ENCODE measurements at regions not wholly inside any gene's neighbourhood (a gene's known extent, or its start where the extent isn't known, plus 50 kb on each side); places are given as distances from the start of the nearest gene placed in this dataset.
"Not testable (repeated sequence)": the region's sequence is repeated elsewhere in the genome, so short reads cannot be mapped to it uniquely, and the experiment has no call there.

DNA sequence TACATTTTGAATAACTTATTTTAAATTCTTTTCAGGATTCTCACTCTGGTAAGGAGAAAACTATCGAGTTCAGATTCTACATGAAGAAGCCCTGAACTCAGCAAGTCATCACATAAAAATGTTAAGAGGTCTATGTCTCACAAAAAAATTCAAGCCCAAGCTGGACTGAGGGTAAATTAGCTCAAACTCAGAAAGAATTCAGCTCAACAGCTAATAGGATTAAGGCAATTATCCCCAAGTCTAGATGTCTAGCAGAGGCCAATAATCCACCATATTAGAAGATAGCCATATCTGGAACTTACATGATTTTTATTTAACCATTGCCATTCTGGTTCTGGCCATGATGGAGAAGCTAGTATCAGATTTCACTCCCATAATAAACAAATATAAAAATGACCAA lies 909.7 kb downstream of the PLOD2 start:
- H3K9ac ChIP-seq (ENCODE audit: low read depth in 1 of 3, low read length in 3 of 3) = no peak overlapping the region
- H3K9me3 ChIP-seq (ENCODE audit: control insufficient read depth in 3 of 3, low read length in 3 of 3) = peaks cover 0 to 6% (median 4%) of the 10 kb centered on the region in 3 donors

DNA sequence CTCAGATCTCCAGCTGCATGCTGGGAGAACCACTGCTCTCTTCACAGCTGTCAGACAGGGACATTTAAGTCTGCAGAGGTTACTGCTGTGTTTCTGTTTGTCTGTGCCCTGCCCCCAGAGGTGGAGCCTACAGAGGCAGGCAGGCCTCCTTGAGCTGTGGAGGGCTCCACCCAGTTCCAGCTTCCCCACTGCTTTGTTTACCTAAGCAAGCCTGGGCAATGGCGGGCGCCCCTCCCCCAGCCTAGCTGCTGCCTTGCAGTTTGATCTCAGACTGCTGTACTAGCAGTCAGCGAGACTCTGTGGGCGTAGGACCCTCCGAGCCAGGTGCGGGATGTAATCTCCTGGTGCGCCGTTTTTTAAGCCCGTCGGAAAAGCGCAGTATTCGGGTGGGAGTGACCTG lies 903.0 kb downstream of the PLOD2 start:
- H3K9me3 ChIP-seq (ENCODE audit: control insufficient read depth in 3 of 3, low read length in 3 of 3); H3K4me1 ChIP-seq (ENCODE audit: control insufficient read depth in 3 of 3, insufficient read depth in 3 of 3, low read length in 3 of 3); H3K27ac ChIP-seq (ENCODE audit: low read depth, low read length); H3K27me3 ChIP-seq (ENCODE audit: control insufficient read depth in 3 of 3, insufficient read depth in 3 of 3, low read length in 3 of 3); H3K36me3 ChIP-seq (ENCODE audit: control insufficient read depth in 3 of 3, insufficient read depth in 3 of 3, low read length in 3 of 3); H3K9ac ChIP-seq (ENCODE audit: low read depth in 1 of 3, low read length in 3 of 3); H3K4me3 ChIP-seq (ENCODE audit: low read length in 3 of 3): not testable (repeated sequence)

More for the DNA sequence above, 909.7 kb downstream of the PLOD2 start:
- no peaks in the 10 kb centered on the region for H3K27me3 ChIP-seq (ENCODE audit: control insufficient read depth in 3 of 3, insufficient read depth in 3 of 3, low read length in 3 of 3)
- no peaks in the 10 kb centered on the region for H3K4me1 ChIP-seq (ENCODE audit: control insufficient read depth in 3 of 3, insufficient read depth in 3 of 3, low read length in 3 of 3)
- H3K36me3 ChIP-seq (ENCODE audit: control insufficient read depth in 3 of 3, insufficient read depth in 3 of 3, low read length in 3 of 3) = no peaks in the 10 kb centered on the region
- no peak overlapping the region for H3K4me3 ChIP-seq (ENCODE audit: low read length in 3 of 3)
- no peak overlapping the region for H3K27ac ChIP-seq (ENCODE audit: low read depth, low read length)

DNA sequence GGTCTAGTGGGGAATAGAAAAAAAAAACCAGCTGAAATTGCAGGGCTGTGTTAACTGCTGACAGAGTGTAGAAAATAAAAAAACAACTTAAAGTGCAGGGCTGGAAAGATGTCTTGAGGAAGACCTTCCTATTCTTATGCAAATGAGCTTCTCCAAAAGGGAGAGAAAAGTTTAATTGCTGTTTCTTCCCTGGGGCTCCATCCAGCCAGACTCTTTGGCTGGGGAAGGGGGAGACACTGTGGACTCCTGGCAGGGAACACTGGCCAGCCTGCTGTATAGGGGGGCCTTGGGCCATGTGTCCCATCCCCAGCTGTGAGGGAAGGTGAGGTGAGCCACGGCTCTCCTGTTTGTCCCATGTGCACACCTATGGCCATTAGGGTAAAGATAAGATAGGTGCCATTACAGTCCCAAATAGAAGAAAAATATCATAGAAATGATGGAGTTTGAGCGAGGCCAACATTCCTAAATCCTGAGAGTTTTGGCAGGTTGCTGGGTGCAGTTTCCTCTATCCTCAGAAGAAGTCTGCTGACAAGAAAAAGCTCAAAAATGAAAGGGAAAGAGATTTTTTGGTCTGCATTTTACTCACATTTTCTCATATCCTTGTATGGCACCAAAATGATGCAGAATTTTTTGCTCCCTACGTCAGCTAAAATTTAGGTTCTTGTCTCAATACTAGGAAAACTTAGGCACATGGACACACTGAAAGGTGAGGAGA lies 901.7 kb downstream of the PLOD2 start:
- H3K27ac ChIP-seq (ENCODE audit: low read depth, low read length) = no peak overlapping the region

DNA sequence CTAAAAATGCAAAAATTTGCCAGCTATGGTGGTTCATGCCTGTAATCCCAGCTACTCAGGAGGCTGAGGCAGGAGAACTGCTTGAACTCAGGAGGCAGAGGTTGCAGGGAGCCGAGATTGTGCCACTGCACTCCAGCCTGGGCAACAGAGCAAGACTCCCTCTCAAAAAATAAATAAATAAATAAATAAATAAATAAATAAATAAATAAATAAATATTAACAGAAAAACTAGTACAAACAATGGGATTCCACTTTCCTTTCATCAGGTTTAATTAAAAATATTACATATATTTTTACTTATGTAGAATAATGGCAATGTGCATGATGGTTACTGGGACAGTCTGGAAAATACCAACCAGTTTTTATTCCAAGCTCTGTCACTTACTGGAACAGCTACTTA lies 897.5 kb downstream of the PLOD2 start:
- H3K27ac ChIP-seq (ENCODE audit: low read depth, low read length); H3K27me3 ChIP-seq (ENCODE audit: control insufficient read depth in 3 of 3, insufficient read depth in 3 of 3, low read length in 3 of 3); H3K9me3 ChIP-seq (ENCODE audit: control insufficient read depth in 3 of 3, low read length in 3 of 3); H3K9ac ChIP-seq (ENCODE audit: low read depth in 1 of 3, low read length in 3 of 3); H3K36me3 ChIP-seq (ENCODE audit: control insufficient read depth in 3 of 3, insufficient read depth in 3 of 3, low read length in 3 of 3); H3K4me1 ChIP-seq (ENCODE audit: control insufficient read depth in 3 of 3, insufficient read depth in 3 of 3, low read length in 3 of 3); H3K4me3 ChIP-seq (ENCODE audit: low read length in 3 of 3): not testable (repeated sequence)

More for the DNA sequence above, 901.7 kb downstream of the PLOD2 start:
- Histone ChIP-seq H3K4me3 (ENCODE audit: low read length in 3 of 3) (no peak overlapping the region), H3K9me3 (ENCODE audit: control insufficient read depth in 3 of 3, low read length in 3 of 3) (no peaks in the 10 kb centered on the region), H3K4me1 (ENCODE audit: control insufficient read depth in 3 of 3, insufficient read depth in 3 of 3, low read length in 3 of 3) (no peaks in the 10 kb centered on the region), H3K9ac (ENCODE audit: low read depth in 1 of 3, low read length in 3 of 3) (no peak overlapping the region), H3K36me3 (ENCODE audit: control insufficient read depth in 3 of 3, insufficient read depth in 3 of 3, low read length in 3 of 3) (no peaks in the 10 kb centered on the region), H3K27me3 (ENCODE audit: control insufficient read depth in 3 of 3, insufficient read depth in 3 of 3, low read length in 3 of 3) (no peaks in the 10 kb centered on the region)

DNA sequence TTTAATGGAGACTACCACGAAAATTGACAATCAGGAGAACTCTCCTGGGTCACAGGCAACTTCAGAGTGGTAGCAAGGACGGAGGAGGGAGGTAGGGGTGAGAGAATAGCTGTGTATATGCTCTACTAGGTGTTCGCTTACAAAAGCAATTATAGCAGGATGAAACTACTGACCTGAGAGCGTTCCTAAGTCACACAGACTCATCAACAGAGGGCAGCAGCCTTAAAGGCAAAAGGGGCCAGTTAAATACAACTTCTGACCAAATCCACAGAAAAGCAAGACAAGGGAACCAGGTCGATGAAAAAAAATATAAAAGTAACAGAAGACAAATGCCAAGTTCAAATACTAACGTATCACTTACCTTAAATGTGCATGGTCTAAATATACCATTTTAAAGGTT lies 894.6 kb downstream of the PLOD2 start:
- Histone ChIP-seq H3K27me3 (ENCODE audit: control insufficient read depth in 3 of 3, insufficient read depth in 3 of 3, low read length in 3 of 3) (no peaks in the 10 kb centered on the region), H3K36me3 (ENCODE audit: control insufficient read depth in 3 of 3, insufficient read depth in 3 of 3, low read length in 3 of 3) (no peaks in the 10 kb centered on the region), H3K9me3 (ENCODE audit: control insufficient read depth in 3 of 3, low read length in 3 of 3) (no peaks in the 10 kb centered on the region), H3K27ac (ENCODE audit: low read depth, low read length) (no peak overlapping the region), H3K9ac (ENCODE audit: low read depth in 1 of 3, low read length in 3 of 3) (no peak overlapping the region), H3K4me3 (ENCODE audit: low read length in 3 of 3) (no peak overlapping the region), H3K4me1 (ENCODE audit: control insufficient read depth in 3 of 3, insufficient read depth in 3 of 3, low read length in 3 of 3) (no peaks in the 10 kb centered on the region)

DNA sequence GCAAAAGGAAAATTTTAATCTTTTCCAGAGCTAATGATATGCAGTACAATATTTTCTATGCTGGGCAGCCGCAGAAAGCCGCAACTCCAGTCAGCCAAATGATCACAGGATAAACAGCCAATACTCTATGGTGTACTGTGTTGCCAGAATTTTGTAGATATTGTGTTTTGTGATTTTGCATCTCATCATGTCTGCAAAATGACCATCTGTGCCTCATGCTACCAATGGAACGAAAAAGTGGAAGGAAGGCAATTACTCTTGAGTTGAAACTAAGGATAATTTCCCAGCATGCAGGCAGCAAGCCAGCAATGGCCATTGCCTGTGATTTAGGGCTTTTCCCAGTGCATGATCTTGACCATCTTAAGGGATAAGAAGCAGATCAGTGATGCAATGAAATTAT lies 891.9 kb downstream of the PLOD2 start:
- no peaks in the 10 kb centered on the region for H3K9me3 ChIP-seq (ENCODE audit: control insufficient read depth in 3 of 3, low read length in 3 of 3)
- no peak overlapping the region for H3K9ac ChIP-seq (ENCODE audit: low read depth in 1 of 3, low read length in 3 of 3)
- H3K4me1 ChIP-seq (ENCODE audit: control insufficient read depth in 3 of 3, insufficient read depth in 3 of 3, low read length in 3 of 3) = no peaks in the 10 kb centered on the region
- no peaks in the 10 kb centered on the region for H3K36me3 ChIP-seq (ENCODE audit: control insufficient read depth in 3 of 3, insufficient read depth in 3 of 3, low read length in 3 of 3)
- no peak overlapping the region for H3K4me3 ChIP-seq (ENCODE audit: low read length in 3 of 3)
- no peak overlapping the region for H3K27ac ChIP-seq (ENCODE audit: low read depth, low read length)
- H3K27me3 ChIP-seq (ENCODE audit: control insufficient read depth in 3 of 3, insufficient read depth in 3 of 3, low read length in 3 of 3) = no peaks in the 10 kb centered on the region

DNA sequence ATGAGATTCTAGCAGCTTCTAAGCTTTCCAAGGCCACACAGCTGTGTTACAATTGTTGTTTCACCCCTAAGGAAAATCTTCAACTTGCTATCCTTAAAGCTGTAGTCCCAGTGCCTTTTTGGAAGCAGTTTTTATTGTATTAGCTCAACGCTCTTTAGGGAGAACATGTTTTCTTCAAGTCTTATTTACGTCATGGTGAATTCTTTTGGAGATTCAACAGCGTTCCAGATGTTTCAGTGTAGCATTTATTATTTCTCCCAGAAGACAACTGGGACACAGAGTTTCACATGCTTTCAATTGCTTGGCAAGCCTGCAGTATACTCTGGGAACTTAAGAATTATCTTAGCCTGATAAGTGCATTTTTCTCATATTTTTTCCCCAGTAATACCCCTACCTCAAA lies 888.3 kb downstream of the PLOD2 start:
- no peaks in the 10 kb centered on the region for H3K36me3 ChIP-seq (ENCODE audit: control insufficient read depth in 3 of 3, insufficient read depth in 3 of 3, low read length in 3 of 3)
- H3K4me1 ChIP-seq (ENCODE audit: control insufficient read depth in 3 of 3, insufficient read depth in 3 of 3, low read length in 3 of 3) = no peaks in the 10 kb centered on the region
- no peaks in the 10 kb centered on the region for H3K27me3 ChIP-seq (ENCODE audit: control insufficient read depth in 3 of 3, insufficient read depth in 3 of 3, low read length in 3 of 3)
- H3K9me3 ChIP-seq (ENCODE audit: control insufficient read depth in 3 of 3, low read length in 3 of 3) = peaks cover 2 to 4% (median 3%) of the 10 kb centered on the region in 3 donors
- no peak overlapping the region for H3K27ac ChIP-seq (ENCODE audit: low read depth, low read length)
- no peak overlapping the region for H3K9ac ChIP-seq (ENCODE audit: low read depth in 1 of 3, low read length in 3 of 3)
- no peak overlapping the region for H3K4me3 ChIP-seq (ENCODE audit: low read length in 3 of 3)

DNA sequence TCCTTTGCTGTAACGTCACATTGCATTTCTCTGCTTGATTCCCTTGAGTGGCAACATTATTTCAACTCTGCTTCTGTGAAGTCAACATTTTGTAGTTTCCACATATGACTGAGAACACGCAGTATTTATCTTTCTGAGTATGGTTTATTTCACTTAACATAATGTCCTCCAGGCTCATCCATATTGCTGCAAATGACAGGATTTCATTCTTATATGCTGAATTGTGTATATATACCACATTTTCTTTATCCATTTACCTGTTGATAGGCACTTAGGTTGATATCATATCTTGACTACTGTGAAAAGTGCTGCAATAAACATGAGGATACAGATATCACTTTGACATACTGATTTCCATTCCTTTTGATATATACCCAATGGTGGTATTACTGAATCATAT lies 878.5 kb downstream of the PLOD2 start:
- no peaks in the 10 kb centered on the region for H3K27me3 ChIP-seq (ENCODE audit: control insufficient read depth in 3 of 3, insufficient read depth in 3 of 3, low read length in 3 of 3)
- no peaks in the 10 kb centered on the region for H3K4me1 ChIP-seq (ENCODE audit: control insufficient read depth in 3 of 3, insufficient read depth in 3 of 3, low read length in 3 of 3)
- H3K27ac ChIP-seq (ENCODE audit: low read depth, low read length) = no peak overlapping the region
- H3K4me3 ChIP-seq (ENCODE audit: low read length in 3 of 3) = no peak overlapping the region
- no peaks in the 10 kb centered on the region for H3K36me3 ChIP-seq (ENCODE audit: control insufficient read depth in 3 of 3, insufficient read depth in 3 of 3, low read length in 3 of 3)
- no peak overlapping the region for H3K9ac ChIP-seq (ENCODE audit: low read depth in 1 of 3, low read length in 3 of 3)
- H3K9me3 ChIP-seq (ENCODE audit: control insufficient read depth in 3 of 3, low read length in 3 of 3) = no peaks in the 10 kb centered on the region

DNA sequence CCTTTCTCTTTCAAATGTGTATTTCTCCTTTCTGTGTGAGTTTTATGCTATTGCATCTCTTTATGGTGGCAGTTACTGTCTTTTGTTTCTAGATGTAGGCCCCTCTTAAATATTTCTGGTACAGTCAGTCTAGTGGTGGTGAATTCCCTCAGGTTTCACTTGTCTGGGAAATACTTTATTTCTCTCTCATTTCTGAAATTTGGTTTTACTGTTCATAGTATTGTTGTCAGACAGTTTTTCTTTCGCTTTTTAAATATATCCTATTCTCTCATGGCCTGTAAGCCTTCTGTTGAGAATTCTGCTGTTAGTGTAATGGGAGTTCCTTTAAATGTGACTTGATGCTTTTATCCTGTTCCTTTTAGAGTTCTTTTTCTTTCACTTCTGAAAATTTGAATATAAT lies 874.0 kb downstream of the PLOD2 start:
- Histone ChIP-seq H3K4me3 (ENCODE audit: low read length in 3 of 3) (no peak overlapping the region), H3K27ac (ENCODE audit: low read depth, low read length) (no peak overlapping the region), H3K9me3 (ENCODE audit: control insufficient read depth in 3 of 3, low read length in 3 of 3) (no peaks in the 10 kb centered on the region), H3K4me1 (ENCODE audit: control insufficient read depth in 3 of 3, insufficient read depth in 3 of 3, low read length in 3 of 3) (no peaks in the 10 kb centered on the region), H3K9ac (ENCODE audit: low read depth in 1 of 3, low read length in 3 of 3) (no peak overlapping the region), H3K27me3 (ENCODE audit: control insufficient read depth in 3 of 3, insufficient read depth in 3 of 3, low read length in 3 of 3) (no peaks in the 10 kb centered on the region), H3K36me3 (ENCODE audit: control insufficient read depth in 3 of 3, insufficient read depth in 3 of 3, low read length in 3 of 3) (no peaks in the 10 kb centered on the region)

DNA sequence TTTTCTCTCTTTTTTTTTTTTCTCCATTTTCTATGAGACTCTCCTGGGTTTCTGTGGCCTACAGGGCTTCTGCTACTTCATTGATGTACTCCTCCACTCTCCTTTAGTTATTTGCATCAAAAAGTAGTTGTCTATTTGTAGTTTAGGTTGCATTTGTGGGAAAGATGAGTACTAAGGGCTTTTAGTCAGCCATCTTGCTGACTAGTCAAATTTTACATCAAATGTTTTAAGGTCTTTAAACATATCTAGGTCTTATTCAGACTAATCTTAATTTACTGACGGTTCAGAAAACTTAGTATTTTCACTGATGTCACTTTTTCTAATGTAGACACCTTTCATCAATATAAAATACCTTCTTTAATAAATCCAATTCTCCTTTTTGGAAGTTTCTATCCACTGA lies 871.0 kb downstream of the PLOD2 start:
- H3K4me3 ChIP-seq (ENCODE audit: low read length in 3 of 3) = no peak overlapping the region
- H3K4me1 ChIP-seq (ENCODE audit: control insufficient read depth in 3 of 3, insufficient read depth in 3 of 3, low read length in 3 of 3) = no peaks in the 10 kb centered on the region
- no peaks in the 10 kb centered on the region for H3K9me3 ChIP-seq (ENCODE audit: control insufficient read depth in 3 of 3, low read length in 3 of 3)
- no peak overlapping the region for H3K9ac ChIP-seq (ENCODE audit: low read depth in 1 of 3, low read length in 3 of 3)
- no peaks in the 10 kb centered on the region for H3K27me3 ChIP-seq (ENCODE audit: control insufficient read depth in 3 of 3, insufficient read depth in 3 of 3, low read length in 3 of 3)
- H3K27ac ChIP-seq (ENCODE audit: low read depth, low read length) = no peak overlapping the region
- H3K36me3 ChIP-seq (ENCODE audit: control insufficient read depth in 3 of 3, insufficient read depth in 3 of 3, low read length in 3 of 3) = no peaks in the 10 kb centered on the region
